Gastrocnemius medialis (tissue), 4 donors: ENCODE measurements at regions not wholly inside any gene's neighbourhood (a gene's known extent, or its start where the extent isn't known, plus 50 kb on each side); places are given as distances from the start of the nearest gene placed in this dataset.

Source experiments
- CTCF ChIP-seq, 5 experiments: fragments of 450-650 bp in 3 of 5; fragments of 200-600 bp in 2 of 5; sonication (generic) in 2 of 5; IDR thresholded peaks in 4 of 5; conservative IDR thresholded peaks in 1 of 5; 1 replicate in 4 of 5; 2 replicates in 1 of 5; pipeline ENCODE4 v1.5.1; 2016 to 2019; ENCODE audit warnings: antibody characterized with exemption in 5 of 5, mild to moderate bottlenecking in 3 of 5, moderate library complexity in 3 of 5
- POLR2A ChIP-seq, 2 donors: fragments of 450-650 bp; IDR thresholded peaks; one replicate each; pipeline ENCODE4 v1.6.1; 2017; ENCODE audit warnings: antibody characterized with exemption in 2 of 2, mild to moderate bottlenecking in 2 of 2, moderate library complexity in 2 of 2

- TF ChIP-seq CTCF (IDR thresholded peaks at IDR 0.05 in 4 of 5, conservative IDR thresholded peaks at IDR 0.05 in 1 of 5) (no peak), POLR2A (IDR thresholded peaks at IDR 0.05) (no peak)
Observed at GRCh38 chr18:10035281-10035991, 121.6 kb downstream of the VAPA start.
